ENCODE measurements at regions not wholly inside any gene's neighbourhood (a gene's known extent, or its start where the extent isn't known, plus 50 kb on each side); places are given as distances from the start of the nearest gene placed in this dataset.

DNA sequence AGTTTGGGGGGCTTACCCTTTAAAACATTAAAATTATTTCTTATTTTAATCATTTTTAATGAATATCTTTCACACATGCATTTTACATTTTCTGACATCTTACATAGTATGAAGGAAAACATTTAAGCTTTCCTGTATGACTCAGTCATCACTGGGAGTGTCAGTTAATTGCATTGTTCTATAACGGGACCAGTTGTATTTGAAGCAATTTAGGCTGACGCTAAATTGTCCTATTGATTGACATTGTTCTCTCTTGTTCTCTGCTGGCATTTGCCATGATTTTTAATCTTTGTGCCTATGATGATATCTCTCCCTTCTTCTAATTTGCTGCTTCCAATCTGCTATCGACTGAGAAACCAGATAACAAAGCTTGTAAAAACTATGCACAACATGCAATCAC is 190.5 kb upstream of the PIRT start:
- TF ChIP-seq, protein P1, sequence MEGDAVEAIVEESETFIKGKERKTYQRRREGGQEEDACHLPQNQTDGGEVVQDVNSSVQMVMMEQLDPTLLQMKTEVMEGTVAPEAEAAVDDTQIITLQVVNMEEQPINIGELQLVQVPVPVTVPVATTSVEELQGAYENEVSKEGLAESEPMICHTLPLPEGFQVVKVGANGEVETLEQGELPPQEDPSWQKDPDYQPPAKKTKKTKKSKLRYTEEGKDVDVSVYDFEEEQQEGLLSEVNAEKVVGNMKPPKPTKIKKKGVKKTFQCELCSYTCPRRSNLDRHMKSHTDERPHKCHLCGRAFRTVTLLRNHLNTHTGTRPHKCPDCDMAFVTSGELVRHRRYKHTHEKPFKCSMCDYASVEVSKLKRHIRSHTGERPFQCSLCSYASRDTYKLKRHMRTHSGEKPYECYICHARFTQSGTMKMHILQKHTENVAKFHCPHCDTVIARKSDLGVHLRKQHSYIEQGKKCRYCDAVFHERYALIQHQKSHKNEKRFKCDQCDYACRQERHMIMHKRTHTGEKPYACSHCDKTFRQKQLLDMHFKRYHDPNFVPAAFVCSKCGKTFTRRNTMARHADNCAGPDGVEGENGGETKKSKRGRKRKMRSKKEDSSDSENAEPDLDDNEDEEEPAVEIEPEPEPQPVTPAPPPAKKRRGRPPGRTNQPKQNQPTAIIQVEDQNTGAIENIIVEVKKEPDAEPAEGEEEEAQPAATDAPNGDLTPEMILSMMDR (IDR thresholded peaks at IDR 0.05) = no peak
- TF ChIP-seq POLR2A (IDR thresholded peaks at IDR 0.05) = no peak

All from ovary (tissue), 3 donors.